Mucosa of descending colon (tissue), 3 donors: ENCODE measurements at regions not wholly inside any gene's neighbourhood (a gene's known extent, or its start where the extent isn't known, plus 50 kb on each side); places are given as distances from the start of the nearest gene placed in this dataset.

Experiments
- ATAC-seq: fragments of 200-7000 bp; cut with Tn5 transposase; one replicate; pipeline ENCODE4 v1.9.1; 2020; ENCODE audit warnings: mild to moderate bottlenecking, moderate library complexity
- DNase-seq, 3 donors: peaks; one replicate each; pipeline ENCODE4 v3.0.0-alpha.2; 2020
- H3K36me3 ChIP-seq: fragments of 200-600 bp; one replicate; pipeline ENCODE4 v1.8.0; 2021; ENCODE audit warnings: low read depth, mild to moderate bottlenecking
- H3K4me1 ChIP-seq: fragments of 200-600 bp; one replicate; pipeline ENCODE4 v1.8.0; 2021; ENCODE audit warnings: low read depth, mild to moderate bottlenecking
- H3K4me3 ChIP-seq: fragments of 200-600 bp; one replicate; pipeline ENCODE4 v1.8.0; 2021; ENCODE audit warnings: mild to moderate bottlenecking
- H3K9me3 ChIP-seq: fragments of 200-600 bp; one replicate; pipeline ENCODE4 v1.8.0; 2021; ENCODE audit warnings: mild to moderate bottlenecking
- intact Hi-C, 2 donors: fragments of 100-400 bp; cut with DNase I in 1 of 2; cut with micrococcal nuclease in 1 of 2; formaldehyde crosslinking; loops; one replicate each; pipeline versions ENCODE4 v1.11.0 to v1.11.1; 2022; cut with DNase I, micrococcal nuclease
- TF ChIP-seq, protein P1 (sequence below): fragments of 200-600 bp; IDR thresholded peaks from one replicate; pipeline ENCODE4 v1.8.0; 2022; ENCODE audit warnings: antibody characterized with exemption, mild to moderate bottlenecking
- donor health status: DM: no; HTN: no; CAD: no; lungs with moderate emphysema.
- donor health status: DM: no; HTN: no; CAD: no.
- donor health status: DM: no; HTN: yes; CAD: no.

- ATAC-seq = no peak
- DNase-seq = no peak
- TF ChIP-seq, protein P1, sequence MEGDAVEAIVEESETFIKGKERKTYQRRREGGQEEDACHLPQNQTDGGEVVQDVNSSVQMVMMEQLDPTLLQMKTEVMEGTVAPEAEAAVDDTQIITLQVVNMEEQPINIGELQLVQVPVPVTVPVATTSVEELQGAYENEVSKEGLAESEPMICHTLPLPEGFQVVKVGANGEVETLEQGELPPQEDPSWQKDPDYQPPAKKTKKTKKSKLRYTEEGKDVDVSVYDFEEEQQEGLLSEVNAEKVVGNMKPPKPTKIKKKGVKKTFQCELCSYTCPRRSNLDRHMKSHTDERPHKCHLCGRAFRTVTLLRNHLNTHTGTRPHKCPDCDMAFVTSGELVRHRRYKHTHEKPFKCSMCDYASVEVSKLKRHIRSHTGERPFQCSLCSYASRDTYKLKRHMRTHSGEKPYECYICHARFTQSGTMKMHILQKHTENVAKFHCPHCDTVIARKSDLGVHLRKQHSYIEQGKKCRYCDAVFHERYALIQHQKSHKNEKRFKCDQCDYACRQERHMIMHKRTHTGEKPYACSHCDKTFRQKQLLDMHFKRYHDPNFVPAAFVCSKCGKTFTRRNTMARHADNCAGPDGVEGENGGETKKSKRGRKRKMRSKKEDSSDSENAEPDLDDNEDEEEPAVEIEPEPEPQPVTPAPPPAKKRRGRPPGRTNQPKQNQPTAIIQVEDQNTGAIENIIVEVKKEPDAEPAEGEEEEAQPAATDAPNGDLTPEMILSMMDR = no peak
- H3K4me3 ChIP-seq = no peak overlapping the region
- H3K36me3 ChIP-seq = no peaks in the 10 kb centered on the region
- intact Hi-C loops = loop anchor here in 1 of 2 donors (10.0 kb wide), 1 partner anchor 787 kb away; no protein-coding TSS in a partner anchor
- no peaks in the 10 kb centered on the region for H3K9me3 ChIP-seq
- no peaks in the 10 kb centered on the region for H3K4me1 ChIP-seq
These were observed 66.7 kb upstream of the EGFLAM start for GRCh38 chr5:38191693-38192092.

DNA sequence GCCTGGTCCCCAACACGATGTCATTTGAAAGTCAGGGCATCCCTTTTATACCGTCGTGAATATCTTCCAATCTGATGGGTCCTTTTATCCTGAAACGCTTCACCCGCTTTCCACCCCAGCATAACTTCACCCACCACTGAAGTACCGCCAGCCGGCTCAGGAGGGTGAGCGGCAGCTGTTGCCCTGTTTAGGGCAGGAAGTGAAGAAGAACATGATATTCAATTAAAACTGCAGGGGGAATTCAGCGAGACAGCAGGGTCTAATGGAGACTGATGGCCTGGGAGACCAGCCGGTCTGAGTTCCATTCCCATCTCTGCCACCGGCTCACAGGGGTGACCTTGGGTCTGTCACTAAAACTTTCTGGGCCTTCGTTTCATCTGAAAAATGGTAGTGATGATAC is 68.2 kb upstream of the EGFLAM start:
- TF ChIP-seq, protein P1 = no peak
- Histone ChIP-seq H3K9me3 (no peaks in the 10 kb centered on the region), H3K4me3 (no peak overlapping the region), H3K4me1 (no peaks in the 10 kb centered on the region), H3K36me3 (no peaks in the 10 kb centered on the region)
- no peak for ATAC-seq
- DNase-seq = no peak
- intact Hi-C loops = loop anchor here in 1 of 2 donors (10.0 kb wide), 1 partner anchor 785 kb away; no protein-coding TSS in a partner anchor

- TF ChIP-seq, protein P1 = no peak
- no peaks in the 10 kb centered on the region for H3K36me3 ChIP-seq
- no peak for ATAC-seq
- no peaks in the 10 kb centered on the region for H3K4me1 ChIP-seq
- H3K9me3 ChIP-seq = no peaks in the 10 kb centered on the region
- no peak overlapping the region for H3K4me3 ChIP-seq
- no peak for DNase-seq
- intact Hi-C loops = loop anchor here in 1 of 2 donors (5.0 kb wide), 1 partner anchor 357 kb away; no protein-coding TSS in a partner anchor
These were observed 69.3 kb upstream of the EGFLAM start for GRCh38 chr5:38189081-38189504.

GRCh38 chr5:38188591-38188990 is 69.8 kb upstream of the EGFLAM start:
- TF ChIP-seq, protein P1 = no peak
- no peak for ATAC-seq

GRCh38 chr5:38187532-38187931 is 70.8 kb upstream of the EGFLAM start:
- no peaks in the 10 kb centered on the region for H3K4me1 ChIP-seq
- no peak overlapping the region for H3K4me3 ChIP-seq
- H3K36me3 ChIP-seq = no peaks in the 10 kb centered on the region
- TF ChIP-seq, protein P1 = no peak
- no peaks in the 10 kb centered on the region for H3K9me3 ChIP-seq
- DNase-seq (no peak), ATAC-seq (no peak)
- intact Hi-C loops = loop anchor here in 1 of 2 donors (5.0 kb wide), 1 partner anchor 355 kb away; no protein-coding TSS in a partner anchor

More at GRCh38 chr5:38188591-38188990, 69.8 kb upstream of the EGFLAM start:
- no peak overlapping the region for H3K4me3 ChIP-seq
- no peaks in the 10 kb centered on the region for H3K4me1 ChIP-seq
- intact Hi-C loops = loop anchor here in 1 of 2 donors (5.0 kb wide), 1 partner anchor 356 kb away; no protein-coding TSS in a partner anchor
- H3K9me3 ChIP-seq = no peaks in the 10 kb centered on the region
- no peaks in the 10 kb centered on the region for H3K36me3 ChIP-seq
- no peak for DNase-seq
